HUES48 (cell line): ENCODE measurements at regions not wholly inside any gene's neighbourhood (a gene's known extent, or its start where the extent isn't known, plus 50 kb on each side); places are given as distances from the start of the nearest gene placed in this dataset.
"Not testable (repeated sequence)": the region's sequence is repeated elsewhere in the genome, so short reads cannot be mapped to it uniquely, and the experiment has no call there.

Experiments
- H3K27ac ChIP-seq: one replicate; pipeline ENCODE4 v1.7.0; 2013; ENCODE audit warnings: low read depth, low read length, inconsistent platforms
- H3K27me3 ChIP-seq: 2 replicates; pipeline ENCODE4 v1.6.1; 2013; ENCODE audit warnings: mild to moderate bottlenecking, low read length; ENCODE audit not compliant: control insufficient read depth, insufficient read depth
- H3K36me3 ChIP-seq: 2 replicates; pipeline ENCODE4 v1.6.1; 2013; ENCODE audit warnings: low read length; ENCODE audit not compliant: control insufficient read depth, insufficient read depth
- H3K4me1 ChIP-seq: 2 replicates; pipeline ENCODE4 v1.6.1; 2013; ENCODE audit warnings: mild to moderate bottlenecking, low read length; ENCODE audit not compliant: control insufficient read depth, insufficient read depth
- H3K4me3 ChIP-seq: 2 replicates; pipeline ENCODE4 v1.5.1; 2013; ENCODE audit warnings: mild to moderate bottlenecking, low read depth, low read length
- H3K9ac ChIP-seq: 2 replicates; pipeline ENCODE4 v1.6.1; 2013; ENCODE audit warnings: mild to moderate bottlenecking, low read depth, low read length, moderate library complexity
- H3K9me3 ChIP-seq: 2 replicates; pipeline ENCODE4 v1.6.1; 2013; ENCODE audit warnings: low read length; ENCODE audit not compliant: control insufficient read depth, insufficient read depth

DNA sequence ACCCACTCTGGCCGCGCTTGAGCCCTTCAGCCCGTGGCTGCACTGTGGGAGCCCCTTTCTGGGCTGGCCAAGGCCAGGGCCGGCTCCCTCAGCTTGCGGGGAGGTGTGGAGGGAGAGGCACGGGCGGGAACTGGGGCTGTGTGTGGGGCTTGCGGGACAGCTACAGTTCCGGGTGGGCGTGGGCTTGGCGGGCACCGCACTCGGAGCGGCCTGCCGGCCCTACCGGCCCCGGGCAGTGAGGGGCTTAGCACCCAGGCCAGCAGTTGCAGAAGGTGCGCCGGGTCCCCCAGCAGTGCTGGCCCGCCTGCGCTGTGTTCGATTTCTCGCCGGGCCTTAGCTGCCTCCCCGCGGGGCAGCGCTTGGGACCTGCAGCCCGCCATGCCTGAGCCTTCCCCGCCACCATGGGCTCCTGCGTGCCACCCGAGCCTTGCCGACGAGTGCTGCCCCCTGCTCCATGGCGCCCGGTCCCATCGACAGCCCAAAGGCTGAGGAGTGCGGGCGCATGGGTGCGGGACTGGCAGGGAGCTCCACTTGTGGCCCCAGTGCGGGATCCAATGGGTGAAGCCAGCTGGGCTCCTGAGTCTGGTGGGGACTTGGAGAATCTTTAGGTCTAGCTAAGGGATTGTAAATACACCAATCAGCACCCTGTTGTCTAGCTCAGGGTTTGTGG lies 173.7 kb upstream of the FIGN start:
- no peaks in the 10 kb centered on the region for H3K27me3 ChIP-seq
- no peaks in the 10 kb centered on the region for H3K36me3 ChIP-seq
- no peak overlapping the region for H3K27ac ChIP-seq
- no peak overlapping the region for H3K9ac ChIP-seq
- H3K4me3 ChIP-seq, result no peak overlapping the region
- H3K9me3 ChIP-seq, result no peaks in the 10 kb centered on the region
- H3K4me1 ChIP-seq, result no peaks in the 10 kb centered on the region

DNA sequence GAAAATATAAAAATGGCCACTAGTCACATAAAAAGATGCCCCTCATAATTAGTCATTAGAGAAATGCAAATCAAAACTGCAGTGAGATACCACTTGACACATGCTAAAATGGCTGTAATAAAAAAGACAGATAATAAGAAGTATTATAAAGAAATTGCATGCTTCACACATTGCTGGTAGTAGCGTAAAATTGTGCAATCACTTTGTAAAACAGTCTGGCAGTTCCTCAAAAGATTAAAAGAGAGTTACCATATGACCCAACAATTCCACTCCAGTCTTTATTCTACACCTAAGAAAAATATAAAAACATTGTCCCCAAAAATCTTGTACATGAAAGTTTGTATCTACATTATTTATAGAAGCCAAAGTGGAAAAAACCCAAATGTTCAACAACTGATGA lies 170.6 kb upstream of the FIGN start:
- Histone ChIP-seq H3K4me3 (no peak overlapping the region), H3K9me3 (no peaks in the 10 kb centered on the region), H3K4me1 (no peaks in the 10 kb centered on the region), H3K36me3 (no peaks in the 10 kb centered on the region), H3K9ac (no peak overlapping the region), H3K27ac (no peak overlapping the region), H3K27me3 (no peaks in the 10 kb centered on the region)

DNA sequence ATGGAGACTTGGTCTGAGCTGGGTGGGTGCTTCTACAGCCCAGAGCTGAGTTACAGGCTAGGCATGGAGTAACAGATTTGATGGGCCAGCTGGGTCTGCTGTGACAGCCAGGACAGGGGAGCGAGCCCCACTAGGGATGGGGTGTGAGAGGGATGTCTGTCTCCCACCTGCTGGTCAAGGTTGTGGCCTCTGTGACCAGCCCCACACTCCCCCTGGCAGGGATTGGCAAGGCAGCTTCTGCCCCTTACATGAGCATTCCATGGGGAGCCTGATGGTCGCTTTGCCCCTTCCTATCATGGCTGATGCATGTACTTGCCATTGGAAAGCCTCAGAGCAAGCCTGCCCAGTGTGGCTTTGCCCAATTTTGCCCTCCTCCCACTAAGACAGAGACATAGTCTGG lies 162.0 kb upstream of the FIGN start:
- H3K4me1 ChIP-seq, result no peaks in the 10 kb centered on the region
- no peaks in the 10 kb centered on the region for H3K27me3 ChIP-seq
- H3K9me3 ChIP-seq, result no peaks in the 10 kb centered on the region; the same call in 1 of the 2 replicates
- no peak overlapping the region for H3K4me3 ChIP-seq
- H3K36me3 ChIP-seq, result no peaks in the 10 kb centered on the region
- H3K9ac ChIP-seq, result no peak overlapping the region
- no peak overlapping the region for H3K27ac ChIP-seq

DNA sequence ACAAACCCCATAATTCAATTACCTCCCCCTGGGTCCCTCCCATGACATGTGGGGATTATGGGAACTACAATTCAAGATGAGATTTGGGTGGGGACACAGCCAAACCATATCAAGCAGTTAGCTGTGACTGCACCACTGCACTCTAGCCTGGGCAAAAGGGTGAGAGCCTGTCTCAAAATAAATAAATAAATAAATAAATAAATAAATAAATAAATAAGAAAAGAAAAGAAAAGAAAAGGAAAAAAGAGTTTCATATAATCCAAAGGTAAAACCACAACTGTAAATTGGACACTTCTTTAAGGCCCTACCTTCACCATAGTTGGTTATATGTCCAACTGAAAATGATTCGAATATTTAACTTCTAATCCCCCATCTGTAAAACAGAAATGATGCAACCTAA lies 157.6 kb upstream of the FIGN start:
- H3K4me1 ChIP-seq, H3K27ac ChIP-seq, H3K4me3 ChIP-seq, H3K27me3 ChIP-seq, H3K9ac ChIP-seq, H3K9me3 ChIP-seq, H3K36me3 ChIP-seq: not testable (repeated sequence)

DNA sequence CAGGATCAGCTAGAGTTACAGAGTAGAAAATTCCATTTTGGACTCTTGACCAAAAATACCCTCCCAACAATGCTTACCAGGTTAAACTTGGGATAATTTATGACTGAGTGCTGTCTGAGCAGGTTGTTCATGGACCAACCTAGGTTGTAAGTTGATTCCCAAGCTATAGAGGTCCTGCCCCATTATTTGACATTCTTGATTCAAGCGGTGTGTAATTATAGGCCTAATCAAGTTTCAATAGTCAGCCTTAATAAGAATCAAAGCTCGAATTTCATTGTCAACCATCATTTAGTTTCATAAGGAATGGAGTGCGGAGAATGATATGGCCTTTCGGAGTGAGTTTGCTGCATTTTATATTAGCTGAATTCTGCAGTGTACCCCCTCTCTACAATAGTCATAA lies 152.8 kb upstream of the FIGN start:
- H3K9ac ChIP-seq, result no peak overlapping the region
- peaks cover 7% of the 10 kb centered on the region; the same call in 1 of the 2 replicates for H3K9me3 ChIP-seq
- no peaks in the 10 kb centered on the region for H3K27me3 ChIP-seq
- H3K4me1 ChIP-seq, result no peaks in the 10 kb centered on the region
- H3K27ac ChIP-seq, result no peak overlapping the region
- H3K36me3 ChIP-seq, result no peaks in the 10 kb centered on the region
- H3K4me3 ChIP-seq, result no peak overlapping the region

DNA sequence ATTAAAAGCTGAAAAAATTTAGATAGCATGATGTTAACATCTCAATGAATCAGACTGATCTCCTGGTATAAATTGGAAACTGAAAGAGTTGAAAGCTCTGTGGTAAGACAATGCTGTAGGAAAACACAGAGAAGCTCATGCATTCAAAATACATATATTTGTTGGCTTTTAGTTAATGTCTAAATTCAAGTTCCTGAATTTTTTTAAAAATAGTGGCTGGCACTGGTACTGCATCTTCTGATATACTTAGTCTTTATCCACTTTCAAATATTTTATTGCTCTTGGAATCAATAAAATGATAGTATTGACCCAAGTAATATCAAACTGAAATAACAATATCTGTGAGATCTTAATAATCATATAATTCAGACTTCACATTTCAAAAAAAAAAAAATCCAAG lies 151.4 kb upstream of the FIGN start:
- Histone ChIP-seq H3K9me3 (peaks cover 6% of the 10 kb centered on the region; the same call in 1 of the 2 replicates), H3K36me3 (no peaks in the 10 kb centered on the region), H3K27me3 (no peaks in the 10 kb centered on the region), H3K27ac (no peak overlapping the region), H3K4me1 (no peaks in the 10 kb centered on the region), H3K4me3 (no peak overlapping the region), H3K9ac (no peak overlapping the region)

DNA sequence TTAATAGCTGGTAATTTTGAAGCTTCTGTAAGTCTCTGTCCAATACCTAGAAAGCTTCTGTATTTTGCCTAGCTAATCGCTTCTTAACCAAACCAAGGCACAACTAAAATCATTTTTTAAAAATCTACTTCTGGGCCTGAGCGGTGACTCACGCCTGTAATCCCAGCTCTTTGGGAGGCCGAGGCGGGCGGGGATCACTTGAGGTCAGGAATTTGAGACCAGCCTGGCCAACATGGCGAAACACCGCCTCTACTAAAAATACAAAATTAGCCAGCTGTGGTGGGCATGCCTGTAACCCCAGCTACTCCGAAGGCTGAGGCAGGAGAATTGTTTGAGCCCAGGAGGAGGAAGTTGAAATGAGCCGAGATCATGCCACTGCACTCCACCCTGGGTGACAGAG lies 148.6 kb upstream of the FIGN start:
- no peaks in the 10 kb centered on the region for H3K27me3 ChIP-seq

DNA sequence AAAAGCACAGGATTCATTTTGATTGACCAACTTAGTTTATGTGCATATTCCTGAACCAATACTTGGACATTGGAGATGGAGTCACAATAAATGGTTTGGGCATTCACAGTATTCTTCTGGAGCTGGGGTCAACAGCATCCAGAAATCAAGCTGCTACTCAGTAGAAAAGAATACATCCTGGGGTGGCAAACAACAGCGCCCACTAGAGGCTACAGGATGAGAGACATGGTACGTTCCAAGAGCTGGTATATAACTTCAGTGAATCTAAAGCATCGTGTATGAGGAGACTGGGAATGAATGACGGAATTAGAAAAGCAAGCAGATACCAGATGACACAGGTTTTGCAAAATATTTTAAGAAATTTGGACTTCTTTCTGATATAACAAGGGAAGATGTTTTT lies 142.9 kb upstream of the FIGN start:
- H3K27ac ChIP-seq, result no peak overlapping the region
- no peaks in the 10 kb centered on the region for H3K36me3 ChIP-seq
- H3K4me3 ChIP-seq, result no peak overlapping the region
- no peaks in the 10 kb centered on the region for H3K9me3 ChIP-seq
- no peaks in the 10 kb centered on the region for H3K27me3 ChIP-seq
- H3K4me1 ChIP-seq, result peaks cover 2% of the 10 kb centered on the region; the same call in 1 of the 2 replicates
- no peak overlapping the region for H3K9ac ChIP-seq

More for the DNA sequence above, 148.6 kb upstream of the FIGN start:
- H3K4me1 ChIP-seq, result no peaks in the 10 kb centered on the region
- no peaks in the 10 kb centered on the region for H3K36me3 ChIP-seq
- no peaks in the 10 kb centered on the region for H3K9me3 ChIP-seq
- no peak overlapping the region for H3K27ac ChIP-seq
- no peak overlapping the region for H3K9ac ChIP-seq
- H3K4me3 ChIP-seq, result no peak overlapping the region

DNA sequence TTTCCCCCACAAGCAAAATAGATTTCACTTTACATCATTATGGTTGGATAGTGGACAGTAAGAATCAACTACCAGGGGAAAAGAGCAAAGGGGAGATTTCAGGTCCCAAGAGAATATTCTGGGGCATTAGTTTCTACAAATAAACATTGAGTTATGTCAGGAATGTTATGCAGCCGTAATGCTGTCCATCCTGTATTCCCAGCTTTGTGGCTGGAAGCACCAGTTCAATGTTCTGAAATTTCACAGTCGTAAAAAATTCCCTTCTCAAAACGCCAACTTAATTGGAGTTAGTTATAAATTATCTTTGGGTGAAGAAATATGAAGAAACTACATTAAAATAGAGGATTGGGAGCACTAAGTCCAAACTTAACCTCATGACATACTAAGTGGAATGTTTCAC lies 141.5 kb upstream of the FIGN start:
- Histone ChIP-seq H3K9me3 (no peaks in the 10 kb centered on the region), H3K36me3 (no peaks in the 10 kb centered on the region), H3K4me3 (no peak overlapping the region), H3K9ac (no peak overlapping the region), H3K27ac (no peak overlapping the region), H3K27me3 (no peaks in the 10 kb centered on the region), H3K4me1 (peaks cover 2% of the 10 kb centered on the region; the same call in 1 of the 2 replicates)

DNA sequence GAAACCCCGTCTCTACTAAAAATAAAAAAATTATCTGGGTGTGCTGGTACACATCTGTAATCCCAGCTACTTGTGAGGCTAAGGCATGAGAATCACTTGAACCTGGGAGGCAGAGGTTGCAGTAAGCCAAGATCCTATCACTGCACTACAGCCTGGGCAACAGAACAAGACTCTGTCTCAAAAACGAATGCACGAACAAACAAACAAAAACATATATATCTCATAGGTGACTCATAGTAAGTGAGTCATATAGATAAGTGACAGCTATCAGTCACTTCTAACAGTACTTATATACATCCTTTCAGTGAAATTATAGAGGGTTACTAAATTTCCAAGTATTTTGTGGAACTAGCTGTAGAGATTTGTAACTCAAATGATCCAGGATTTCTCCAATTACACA lies 127.3 kb upstream of the FIGN start:
- H3K4me3 ChIP-seq, result no peak overlapping the region
- no peaks in the 10 kb centered on the region for H3K4me1 ChIP-seq
- H3K27me3 ChIP-seq, result no peaks in the 10 kb centered on the region
- H3K27ac ChIP-seq, result no peak overlapping the region
- H3K9ac ChIP-seq, result no peak overlapping the region
- H3K36me3 ChIP-seq, result no peaks in the 10 kb centered on the region
- no peaks in the 10 kb centered on the region for H3K9me3 ChIP-seq

DNA sequence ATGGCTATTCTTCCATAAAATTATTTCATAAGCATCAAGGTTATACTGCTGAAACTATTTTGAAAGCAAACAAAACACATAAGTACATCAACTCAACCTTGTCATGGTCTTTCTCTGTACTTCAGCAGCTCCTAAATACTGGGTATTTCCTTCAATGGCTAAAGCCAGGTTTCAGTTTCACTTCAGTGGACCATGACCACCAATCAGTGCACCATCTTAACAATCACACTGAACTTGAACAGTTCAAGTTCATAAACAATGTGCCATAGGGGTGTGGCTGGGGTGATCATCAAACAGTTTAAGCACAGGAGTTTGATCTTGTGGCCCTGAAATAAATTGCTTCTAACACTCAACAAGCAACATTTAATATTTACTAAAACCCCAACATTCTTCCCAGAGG lies 124.1 kb upstream of the FIGN start:
- Histone ChIP-seq H3K27me3 (no peaks in the 10 kb centered on the region), H3K4me1 (no peaks in the 10 kb centered on the region), H3K9ac (no peak overlapping the region), H3K9me3 (no peaks in the 10 kb centered on the region), H3K4me3 (no peak overlapping the region), H3K36me3 (no peaks in the 10 kb centered on the region), H3K27ac (no peak overlapping the region)
